ENCODE measurements at regions not wholly inside any gene's neighbourhood (a gene's known extent, or its start where the extent isn't known, plus 50 kb on each side); places are given as distances from the start of the nearest gene placed in this dataset.
"Not testable (repeated sequence)": the region's sequence is repeated elsewhere in the genome, so short reads cannot be mapped to it uniquely, and the experiment has no call there.

- no peak for DNase-seq (ENCODE audit: low read depth)
Measured at GRCh38 chr14:86196471-86196870, 666.5 kb downstream of the FLRT2 start.

GRCh38 chr14:86193756-86194155 is 663.8 kb downstream of the FLRT2 start:
- no peak for DNase-seq (ENCODE audit: low read depth)

DNA sequence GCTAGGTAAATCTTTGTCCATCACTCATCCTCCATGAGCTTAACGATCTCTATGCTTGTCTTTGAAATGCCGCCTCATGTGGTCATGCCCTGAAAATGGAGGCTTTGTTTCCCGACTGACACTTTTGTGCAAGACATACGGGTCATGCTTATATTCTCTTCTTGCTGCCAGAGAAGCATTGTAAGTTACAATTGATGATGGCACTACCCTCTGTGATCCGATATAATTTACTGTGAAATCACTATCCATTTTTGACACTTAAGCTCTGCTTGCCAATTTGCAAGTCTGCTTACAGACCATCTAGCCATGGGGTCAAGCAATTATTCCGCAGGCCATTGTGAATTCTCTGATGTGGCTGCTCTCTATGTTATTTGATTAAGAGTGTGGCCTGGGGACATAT is 650.0 kb downstream of the FLRT2 start:
- DNase-seq (ENCODE audit: low read depth), result no peak

DNA sequence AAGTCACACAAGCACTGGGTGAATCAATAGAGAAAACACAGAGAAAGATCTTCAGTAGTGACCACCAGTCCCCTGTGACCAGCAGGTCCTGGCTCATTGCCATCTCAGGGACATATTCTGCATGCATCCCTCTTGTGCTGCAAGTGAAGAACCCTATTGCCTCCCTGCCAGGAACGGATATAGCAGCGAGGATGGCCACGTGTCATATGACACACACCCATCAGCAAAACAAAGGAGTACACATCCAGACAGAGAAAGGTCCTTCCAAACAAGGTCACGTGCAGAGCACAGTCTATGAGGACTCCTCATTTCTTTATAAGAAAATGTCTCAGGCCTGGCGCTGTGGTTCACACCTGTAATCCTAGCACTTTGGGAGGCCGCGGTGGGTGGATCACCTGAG is 638.4 kb downstream of the FLRT2 start:
- DNase-seq (ENCODE audit: low read depth), result no peak

- DNase-seq (ENCODE audit: low read depth), result no peak
Measured at GRCh38 chr14:86166541-86166940, 636.6 kb downstream of the FLRT2 start.

GRCh38 chr14:86153480-86153879 is 623.5 kb downstream of the FLRT2 start:
- DNase-seq (ENCODE audit: low read depth), result no peak

DNA sequence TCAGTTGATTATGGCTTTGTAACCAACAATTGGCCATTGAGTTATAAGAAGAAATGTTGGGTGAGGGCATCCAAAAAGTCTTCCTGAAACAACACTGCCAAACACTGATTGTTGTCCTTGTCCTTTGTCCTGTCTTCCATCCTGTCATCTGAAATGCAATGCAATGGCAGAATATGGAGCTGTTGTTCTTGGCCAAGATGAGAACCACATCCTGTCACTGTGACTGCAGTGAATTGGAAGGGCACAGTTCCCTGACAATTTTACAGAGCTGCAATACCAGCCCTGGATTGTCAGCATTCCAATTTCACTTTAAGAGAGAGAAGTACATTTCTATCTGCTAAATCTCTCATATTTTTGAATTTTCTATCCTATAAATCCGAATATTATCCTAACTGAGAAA is 613.3 kb downstream of the FLRT2 start:
- DNase-seq (ENCODE audit: low read depth), result no peak

DNA sequence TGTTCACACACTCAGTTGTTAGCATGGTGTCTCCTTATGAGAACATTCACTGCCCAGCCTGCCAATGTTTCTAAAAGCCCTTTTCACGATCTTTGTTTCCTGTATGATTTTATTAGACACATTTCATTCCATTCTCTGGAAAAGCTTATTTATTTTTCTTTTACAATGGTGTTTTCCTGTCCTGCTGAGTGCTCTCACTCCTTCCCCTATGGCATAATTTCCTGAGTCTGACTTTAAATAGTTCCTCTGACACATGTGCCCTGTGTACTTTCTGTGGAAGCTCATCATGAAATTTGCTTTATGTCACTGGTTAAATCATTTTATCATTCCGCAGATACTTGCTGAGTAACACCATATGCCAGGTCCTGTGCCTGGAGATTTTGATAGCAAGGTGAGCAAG is 612.0 kb downstream of the FLRT2 start:
- no peak for DNase-seq (ENCODE audit: low read depth)

GRCh38 chr14:86129426-86129825 is 599.5 kb downstream of the FLRT2 start:
- DNase-seq (ENCODE audit: low read depth), result no peak

- DNase-seq (ENCODE audit: low read depth), result no peak
Measured at GRCh38 chr14:86124328-86124727, 594.4 kb downstream of the FLRT2 start.

- DNase-seq (ENCODE audit: low read depth), result no peak
Measured at GRCh38 chr14:86115972-86116371, 586.0 kb downstream of the FLRT2 start.

- not testable (repeated sequence) for DNase-seq (ENCODE audit: low read depth)
Measured at GRCh38 chr14:86110871-86111270, 580.9 kb downstream of the FLRT2 start.

GRCh38 chr14:86104691-86105265 is 574.8 kb downstream of the FLRT2 start:
- no peak for DNase-seq (ENCODE audit: low read depth)

DNA sequence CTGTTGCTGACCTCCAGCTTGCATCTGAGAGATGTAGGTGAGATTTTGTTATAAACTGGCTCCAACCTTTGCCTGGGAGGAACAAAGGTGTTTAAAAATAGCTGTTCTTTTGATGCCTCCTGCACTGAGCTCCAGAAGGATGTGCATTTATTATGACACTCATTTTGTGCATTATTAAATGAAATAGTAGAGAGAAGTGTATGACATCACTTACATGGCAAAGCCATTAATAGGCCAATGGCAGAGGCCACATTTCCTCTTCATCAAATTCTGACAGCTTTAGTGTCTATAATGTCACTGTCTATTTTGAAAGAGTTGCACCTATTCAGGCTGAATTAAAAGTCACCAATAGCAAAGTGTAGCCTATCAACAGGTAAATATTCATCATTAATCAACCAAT is 564.6 kb downstream of the FLRT2 start:
- no peak for DNase-seq (ENCODE audit: low read depth)

- DNase-seq (ENCODE audit: low read depth), result no peak
Measured at GRCh38 chr14:86091811-86092210, 561.9 kb downstream of the FLRT2 start.

DNA sequence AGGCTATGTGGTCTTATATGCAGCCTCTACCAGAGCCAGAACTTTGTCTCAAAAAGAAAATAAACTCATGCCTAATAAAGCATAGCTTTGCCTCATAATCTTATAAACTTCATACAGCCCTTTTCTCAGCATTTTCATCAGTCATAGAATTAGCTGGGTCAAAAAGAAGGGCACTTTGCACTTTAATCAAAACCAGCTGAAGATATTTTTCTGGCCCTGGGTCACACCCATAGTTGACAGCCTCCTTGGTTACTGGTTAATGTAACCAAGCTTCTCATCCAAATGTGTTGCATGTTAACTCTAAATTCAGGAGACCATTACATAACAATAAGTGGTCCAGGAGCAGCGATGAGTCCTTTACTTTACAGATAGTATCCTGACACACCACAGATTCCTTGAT is 558.2 kb downstream of the FLRT2 start:
- DNase-seq (ENCODE audit: low read depth), result no peak

DNA sequence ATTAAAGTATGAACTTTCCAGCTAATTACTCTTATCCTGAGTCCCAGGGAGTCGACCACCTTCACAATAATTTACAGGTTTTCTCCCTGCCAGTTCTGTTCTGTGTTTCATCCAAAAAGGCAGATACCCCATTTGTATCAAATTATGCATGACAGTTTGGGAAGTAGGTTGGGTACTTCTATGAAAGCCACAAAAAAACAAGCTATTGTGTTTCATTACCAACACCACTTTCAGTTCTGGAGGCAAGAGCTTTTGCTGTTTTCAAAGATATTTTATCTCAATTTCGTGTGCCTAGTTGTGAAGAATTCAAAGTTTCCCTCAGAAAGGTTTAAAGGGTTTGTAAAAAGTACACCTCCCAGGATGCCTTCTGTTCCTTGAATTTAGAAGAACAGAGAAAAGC is 557.4 kb downstream of the FLRT2 start:
- DNase-seq (ENCODE audit: low read depth), result no peak

DNA sequence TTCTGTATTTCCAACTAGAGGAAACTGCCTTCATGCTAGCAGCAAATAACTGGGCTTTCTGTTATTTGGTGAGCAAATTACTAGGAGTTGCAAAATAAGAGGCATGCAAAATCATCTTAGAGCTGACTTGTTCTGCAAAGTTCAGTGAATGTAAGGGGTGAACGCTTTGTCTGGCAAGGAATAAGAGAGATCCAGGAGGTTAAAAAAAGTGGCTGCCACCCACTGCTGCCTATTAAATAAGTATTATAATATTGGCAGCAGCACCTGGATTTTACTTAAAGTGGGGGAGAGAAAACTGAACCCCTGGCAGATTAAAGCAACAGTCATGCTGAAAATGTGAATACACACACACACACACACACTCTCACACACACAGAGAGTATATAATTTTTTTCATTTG is 557.0 kb downstream of the FLRT2 start:
- DNase-seq (ENCODE audit: low read depth), result no peak

- no peak for DNase-seq (ENCODE audit: low read depth)
Measured at GRCh38 chr14:86084097-86084496, 554.2 kb downstream of the FLRT2 start.

DNA sequence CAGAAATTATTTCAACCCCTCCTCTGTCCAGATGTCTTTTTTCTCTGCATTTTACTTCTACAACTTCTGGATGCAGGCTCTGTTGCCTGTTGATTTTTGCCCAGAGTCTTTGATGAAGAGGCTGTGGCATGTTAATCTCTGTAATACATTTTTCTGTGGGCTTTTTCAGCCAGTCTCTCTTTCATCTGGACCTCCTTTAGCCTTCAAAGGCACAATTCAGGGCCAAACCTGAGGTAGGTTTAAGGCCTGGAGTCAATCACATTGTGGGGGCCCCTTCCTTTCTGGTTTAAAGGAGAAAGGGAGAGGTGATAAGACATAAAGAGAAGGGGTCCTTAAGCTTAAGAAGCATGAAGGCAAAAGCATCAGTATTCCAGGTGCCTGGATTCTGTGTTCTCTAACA is 553.7 kb downstream of the FLRT2 start:
- DNase-seq (ENCODE audit: low read depth), result no peak

DNA sequence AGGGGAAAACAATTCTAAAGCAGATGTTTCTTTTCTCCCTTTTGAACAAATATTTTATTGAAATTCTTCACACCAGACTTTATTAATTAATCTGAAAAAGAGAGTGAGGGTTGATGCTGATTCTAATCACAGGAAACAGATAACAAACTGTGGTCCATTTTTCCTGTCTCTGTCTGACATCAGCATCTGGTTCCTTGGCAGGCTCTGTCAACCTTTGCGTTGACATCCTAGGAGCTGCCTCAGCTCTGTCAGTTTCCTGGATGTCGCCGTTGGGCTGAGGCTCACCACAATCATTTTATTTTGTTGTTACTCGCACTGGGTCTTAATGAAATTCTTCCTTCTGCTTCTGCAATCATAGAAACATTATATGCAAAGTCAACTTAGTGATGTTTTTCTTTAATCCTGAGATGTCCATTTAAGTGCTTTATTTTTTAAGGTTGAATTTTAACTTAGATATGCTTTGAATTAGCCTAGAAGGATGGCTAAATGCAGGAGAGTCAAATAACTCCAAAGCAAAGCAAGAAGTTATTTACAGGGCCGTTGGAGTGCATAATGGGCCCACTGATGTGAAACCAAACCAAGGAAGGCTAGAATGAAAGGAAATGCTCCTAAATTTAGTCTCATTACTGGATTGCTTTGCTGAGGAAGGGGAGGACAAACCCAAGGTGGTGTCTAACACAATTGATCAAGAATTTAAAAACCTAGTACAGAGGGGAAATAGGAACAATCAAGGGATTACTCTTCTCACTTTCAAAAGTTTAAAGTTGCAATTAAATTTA is 542.4 kb downstream of the FLRT2 start:
- no peak for DNase-seq (ENCODE audit: low read depth)

- no peak for DNase-seq (ENCODE audit: low read depth)
Measured at GRCh38 chr14:86066651-86067050, 536.7 kb downstream of the FLRT2 start.

GRCh38 chr14:86065407-86065806 is 535.5 kb downstream of the FLRT2 start:
- DNase-seq (ENCODE audit: low read depth), result no peak

DNA sequence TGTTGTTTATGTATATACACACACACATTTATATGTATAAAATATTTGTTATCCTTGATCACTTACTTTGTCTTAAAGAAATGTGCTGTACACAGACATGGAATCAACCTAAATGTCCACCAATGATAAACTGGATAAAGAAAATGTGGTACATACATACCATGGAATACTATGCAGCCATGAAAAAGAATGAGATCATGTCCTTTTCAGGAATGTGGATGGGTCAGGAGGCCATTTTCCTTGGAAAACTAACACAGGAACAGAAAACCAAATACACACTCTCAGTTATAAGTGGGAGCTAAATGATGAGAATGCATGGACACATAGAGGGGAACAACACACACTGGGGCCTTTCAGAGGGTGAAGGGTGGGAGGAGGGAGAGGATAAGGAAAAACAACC is 534.7 kb downstream of the FLRT2 start:
- DNase-seq (ENCODE audit: low read depth), result not testable (repeated sequence)
